SK-N-SH (cell line): ENCODE measurements at regions not wholly inside any gene's neighbourhood (a gene's known extent, or its start where the extent isn't known, plus 50 kb on each side); places are given as distances from the start of the nearest gene placed in this dataset.

Experiments used
- CTCF ChIA-PET: fragments of 300-600, 350-600 bp; formaldehyde crosslinking; extraction: SDS; loops from one replicate; lab custom pipeline; 2021; lab: Yijun Ruan, JAX
- POLR2A ChIA-PET: fragments of 350-600 bp; sonication (Branson Sonifier 250); formaldehyde crosslinking; extraction: SDS; loops from one replicate; lab custom pipeline; 2020; ENCODE audit warnings: antibody characterized with exemption, inconsistent platforms; lab: Yijun Ruan, JAX
- DNase-seq: peaks from one replicate; pipeline ENCODE4 v3.0.0; 2012
- H2AFZ ChIP-seq: fragments of 200-600 bp; sonication (generic); 2 replicates; pipeline ENCODE4 v1.8.1; 2016; ENCODE audit warnings: antibody characterized with exemption, mild to moderate bottlenecking, low read depth
- H3F3A ChIP-seq: fragments of 200-600 bp; sonication (generic); replicated peaks from 2 replicates; pipeline ENCODE3; 2016; ENCODE audit warnings: antibody characterized with exemption, mild to moderate bottlenecking; ENCODE audit not compliant: insufficient read depth
- H3K27ac ChIP-seq, 2 experiments: fragments of 200-500 bp in 1 of 2; fragments of 200-600 bp in 1 of 2; sonication (Bioruptor generic) in 1 of 2; sonication (generic), shearing (Covaris generic) in 1 of 2; 2 replicates each; pipeline versions ENCODE4 v1.5.1 to v1.6.1; 2014 to 2016; ENCODE audit warnings: low read depth in 2 of 2, inconsistent platforms in 1 of 2, low read length in 1 of 2, mild to moderate bottlenecking in 1 of 2, mixed read lengths in 1 of 2
- H3K27me3 ChIP-seq: fragments of 200-600 bp; sonication (generic), shearing (Covaris generic); 2 replicates; pipeline ENCODE4 v1.6.1; 2016; ENCODE audit warnings: mixed run types; ENCODE audit not compliant: insufficient read depth
- H3K36me3 ChIP-seq, 2 experiments: fragments of 200-500 bp in 1 of 2; fragments of 200-600 bp in 1 of 2; sonication (Bioruptor generic) in 1 of 2; sonication (generic) in 1 of 2; replicated peaks in 1 of 2; 2 replicates each; pipeline versions ENCODE3 to v1.5.1; 2014 to 2016; ENCODE audit warnings: low read length in 1 of 2, mild to moderate bottlenecking in 1 of 2; ENCODE audit not compliant: insufficient read depth in 2 of 2, control insufficient read depth in 1 of 2
- H3K4me1 ChIP-seq, 2 experiments: fragments of 200-500 bp in 1 of 2; fragments of 200-600 bp in 1 of 2; sonication (Bioruptor generic) in 1 of 2; sonication (generic), shearing (Covaris generic) in 1 of 2; 2 replicates each; pipeline versions ENCODE4 v1.5.1 to v1.6.1; 2014 to 2016; ENCODE audit warnings: low read depth in 1 of 2, low read length in 1 of 2, mixed run types in 1 of 2; ENCODE audit not compliant: insufficient read depth in 2 of 2, control insufficient read depth in 1 of 2
- H3K4me2 ChIP-seq: fragments of 200-600 bp; sonication (generic), shearing (Covaris generic); 2 replicates; pipeline ENCODE4 v1.6.1; 2017; ENCODE audit warnings: mixed run types
- H3K4me3 ChIP-seq, 2 experiments: fragments of 200-500 bp in 1 of 2; fragments of 200-600 bp in 1 of 2; sonication (Bioruptor generic) in 1 of 2; sonication (generic), shearing (Covaris generic) in 1 of 2; 2 replicates each; pipeline versions ENCODE4 v1.5.1 to v1.8.1; 2014 to 2016; ENCODE audit warnings: low read depth in 2 of 2, inconsistent platforms in 1 of 2, low read length in 1 of 2, mild to moderate bottlenecking in 1 of 2, mixed read lengths in 1 of 2, moderate library complexity in 1 of 2
- H3K79me2 ChIP-seq: fragments of 200-600 bp; sonication (generic); 2 replicates; pipeline ENCODE4 v1.8.1; 2017; ENCODE audit warnings: mild to moderate bottlenecking; ENCODE audit not compliant: insufficient read depth
- H3K9ac ChIP-seq: fragments of 200-600 bp; sonication (generic); 2 replicates; pipeline ENCODE4 v1.6.1; 2017; ENCODE audit warnings: mixed run types
- H3K9me2 ChIP-seq: fragments of 200-600 bp; sonication (generic); 2 replicates; pipeline ENCODE4 v1.6.1; 2017; ENCODE audit warnings: mixed run types
- H3K9me3 ChIP-seq: fragments of 200-600 bp; sonication (generic); 2 replicates; pipeline ENCODE4 v1.6.1; 2017; ENCODE audit warnings: mixed run types, mild to moderate bottlenecking, moderate library complexity
- H4K20me1 ChIP-seq: fragments of 200-600 bp; sonication (generic); 2 replicates; pipeline ENCODE4 v1.6.1; 2017; ENCODE audit warnings: mild to moderate bottlenecking, mixed run types; ENCODE audit not compliant: insufficient read depth
- EP300 ChIP-seq, 2 experiments: IDR thresholded peaks; 2 replicates each; pipeline versions ENCODE4 v1.4.0 to v1.6.1; 2012; ENCODE audit warnings: borderline replicate concordance in 1 of 2, low read depth in 1 of 2, low read length in 1 of 2
- FOSL2 ChIP-seq: IDR thresholded peaks from 2 replicates; pipeline ENCODE4 v1.4.0; 2012; ENCODE audit warnings: low read depth, mild to moderate bottlenecking, moderate library complexity, borderline replicate concordance
- FOXJ3 ChIP-seq: sonication (generic); formaldehyde crosslinking; IDR thresholded peaks from 2 replicates; pipeline ENCODE4 v1.5.1; 2020; ENCODE audit warnings: mild to moderate bottlenecking, missing genetic modification reagents
- GATA2 ChIP-seq: sonication (generic); formaldehyde crosslinking; IDR thresholded peaks from 2 replicates; pipeline ENCODE4 v1.5.0; 2020; ENCODE audit warnings: mild to moderate bottlenecking, missing genetic modification reagents
- MEF2A ChIP-seq: IDR thresholded peaks from 2 replicates; pipeline ENCODE4 v1.4.0; 2012; ENCODE audit warnings: low read depth, borderline replicate concordance
- NFIC ChIP-seq: IDR thresholded peaks from 2 replicates; pipeline ENCODE4 v1.4.0; 2012; ENCODE audit warnings: borderline replicate concordance
- RAD21 ChIP-seq: IDR thresholded peaks from 2 replicates; pipeline ENCODE4 v1.6.1; 2012; ENCODE audit warnings: mild to moderate bottlenecking, low read length
- RCOR1 ChIP-seq: fragments of 150-350 bp; IDR thresholded peaks from 2 replicates; pipeline ENCODE4 v1.6.1; 2017; ENCODE audit warnings: antibody characterized with exemption, low read length
- RFX5 ChIP-seq: IDR thresholded peaks from 2 replicates; pipeline ENCODE4 v1.6.1; 2012; ENCODE audit warnings: mild to moderate bottlenecking, improper control_type of control experiment, low read length
- RXRA ChIP-seq: IDR thresholded peaks from 2 replicates; pipeline ENCODE4 v1.4.0; 2012; ENCODE audit warnings: low read depth, mild to moderate bottlenecking, borderline replicate concordance
- SIN3A ChIP-seq: IDR thresholded peaks from 2 replicates; pipeline ENCODE4 v1.6.1; 2012; ENCODE audit warnings: low read depth, mild to moderate bottlenecking, low read length, moderate library complexity, borderline replicate concordance
- TAF1 ChIP-seq: IDR thresholded peaks from 2 replicates; pipeline ENCODE4 v1.6.1; 2012; ENCODE audit warnings: low read depth, mild to moderate bottlenecking, low read length, moderate library complexity, borderline replicate concordance
- TCF12 ChIP-seq: IDR thresholded peaks from 2 replicates; pipeline ENCODE4 v1.4.0; 2012
- TEAD4 ChIP-seq: IDR thresholded peaks from 2 replicates; pipeline ENCODE4 v1.4.0; 2012; ENCODE audit warnings: mild to moderate bottlenecking, borderline replicate concordance; ENCODE audit not compliant: insufficient read depth
- YY1 ChIP-seq: IDR thresholded peaks from 2 replicates; pipeline ENCODE4 v1.4.0; 2012; ENCODE audit warnings: low read depth, mild to moderate bottlenecking
- WGBS: methylation state at CpG from one replicate; pipeline ENCODE4 v1.1.6; 2017; ENCODE audit warnings: low lambda C conversion rate; 5-methylcytosine and 5-hydroxymethylcytosine counted together
- TF ChIP-seq, protein P1 (sequence below): IDR thresholded peaks from 2 replicates; pipeline ENCODE4 v1.4.0; 2012; ENCODE audit warnings: low read depth, borderline replicate concordance
- TF ChIP-seq, protein P2 (sequence below): IDR thresholded peaks from 2 replicates; pipeline ENCODE4 v1.4.0; 2012; ENCODE audit warnings: low read depth
- TF ChIP-seq, protein P3 (sequence below): IDR thresholded peaks from 2 replicates; pipeline ENCODE4 v1.6.1; 2012; ENCODE audit warnings: mild to moderate bottlenecking, low read depth, low read length, moderate library complexity
- TF ChIP-seq, protein P4 (sequence below): IDR thresholded peaks from 2 replicates; pipeline ENCODE4; 2012
- TF ChIP-seq, protein P5 (sequence below): fragments of 150-350 bp; IDR thresholded peaks from 2 replicates; pipeline ENCODE4 v1.6.1; 2017; ENCODE audit warnings: antibody characterized with exemption, low read length, low read depth, borderline replicate concordance
- TF ChIP-seq, protein P6 (sequence below): IDR thresholded peaks from 2 replicates; pipeline ENCODE4 v1.4.0; 2012; ENCODE audit warnings: low read depth, borderline replicate concordance
- TF ChIP-seq, protein P7 (sequence below): fragments of 150-350 bp; IDR thresholded peaks from 2 replicates; pipeline ENCODE4 v1.6.1; 2016; ENCODE audit warnings: mild to moderate bottlenecking, low read depth, low read length

DNA sequence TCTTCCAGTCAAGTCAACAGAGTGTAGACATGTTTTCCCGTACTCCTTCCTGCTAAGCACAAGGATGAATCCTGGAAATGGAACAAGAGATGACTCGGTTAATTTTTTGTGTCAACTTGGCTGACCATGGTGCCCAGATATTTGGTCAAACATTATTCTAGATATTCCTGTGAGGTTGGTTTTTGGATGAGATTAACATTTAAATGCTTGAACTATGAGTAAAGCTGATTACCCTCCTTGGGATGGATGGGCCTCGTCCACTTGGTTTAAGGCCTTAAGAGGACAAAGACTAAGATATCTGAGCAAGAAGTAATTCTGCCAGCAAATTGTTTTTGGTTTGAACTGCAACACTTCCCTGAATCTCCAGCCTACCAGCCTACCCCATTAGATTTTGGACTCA, 338.1 kb upstream of the MSX2 start:
- Histone ChIP-seq H3K27ac (peak overlapping the region in 1 of 2 experiments; percentile 59; a peak in 2 of 4 replicates), H3F3A (peaks cover 32% of the 10 kb centered on the region), H2AFZ (peak overlapping the region; percentile 9; the same call in 1 of the 2 replicates), H3K36me3 (no peaks in the 10 kb centered on the region), H3K9me3 (no peaks in the 10 kb centered on the region), H3K4me3 (no peak overlapping the region), H3K4me1 (peaks cover 33 to 39% of the 10 kb centered on the region in 2 experiments), H3K79me2 (no peaks in the 10 kb centered on the region), H3K9me2 (no peaks in the 10 kb centered on the region), H3K4me2 (no peak overlapping the region), H3K9ac (no peak overlapping the region), H3K27me3 (no peaks in the 10 kb centered on the region), H4K20me1 (no peaks in the 10 kb centered on the region)
- TF ChIP-seq YY1 (no peak), FOXJ3 (CRISPR knock-in tag) (no peak), TAF1 (no peak), TEAD4 (0 out of 2 replicates have a peak, but pooled peaks have one; percentile 13), RXRA (no peak), NFIC (peak; percentile 35; the same call in 1 of the 2 replicates), RAD21 (no peak), EP300 (IDR thresholded peaks at IDR 0.05; ENCODE audit: borderline replicate concordance in 1 of 2, low read depth in 1 of 2, low read length in 1 of 2) (peak in 1 of 2 experiments; percentile 27; a peak in 1 of 4 replicates), SIN3A (no peak), RFX5 (no peak), FOSL2 (peak; percentile 38; the same call in 1 of the 2 replicates), TCF12 (peak; percentile 37; the same call in 1 of the 2 replicates), RCOR1 (no peak), GATA2 (no peak), MEF2A (no peak)
- TF ChIP-seq, protein P1, sequence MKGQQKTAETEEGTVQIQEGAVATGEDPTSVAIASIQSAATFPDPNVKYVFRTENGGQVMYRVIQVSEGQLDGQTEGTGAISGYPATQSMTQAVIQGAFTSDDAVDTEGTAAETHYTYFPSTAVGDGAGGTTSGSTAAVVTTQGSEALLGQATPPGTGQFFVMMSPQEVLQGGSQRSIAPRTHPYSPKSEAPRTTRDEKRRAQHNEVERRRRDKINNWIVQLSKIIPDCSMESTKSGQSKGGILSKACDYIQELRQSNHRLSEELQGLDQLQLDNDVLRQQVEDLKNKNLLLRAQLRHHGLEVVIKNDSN = no peak
- TF ChIP-seq, protein P2, sequence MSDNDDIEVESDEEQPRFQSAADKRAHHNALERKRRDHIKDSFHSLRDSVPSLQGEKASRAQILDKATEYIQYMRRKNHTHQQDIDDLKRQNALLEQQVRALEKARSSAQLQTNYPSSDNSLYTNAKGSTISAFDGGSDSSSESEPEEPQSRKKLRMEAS = no peak
- TF ChIP-seq, protein P3, sequence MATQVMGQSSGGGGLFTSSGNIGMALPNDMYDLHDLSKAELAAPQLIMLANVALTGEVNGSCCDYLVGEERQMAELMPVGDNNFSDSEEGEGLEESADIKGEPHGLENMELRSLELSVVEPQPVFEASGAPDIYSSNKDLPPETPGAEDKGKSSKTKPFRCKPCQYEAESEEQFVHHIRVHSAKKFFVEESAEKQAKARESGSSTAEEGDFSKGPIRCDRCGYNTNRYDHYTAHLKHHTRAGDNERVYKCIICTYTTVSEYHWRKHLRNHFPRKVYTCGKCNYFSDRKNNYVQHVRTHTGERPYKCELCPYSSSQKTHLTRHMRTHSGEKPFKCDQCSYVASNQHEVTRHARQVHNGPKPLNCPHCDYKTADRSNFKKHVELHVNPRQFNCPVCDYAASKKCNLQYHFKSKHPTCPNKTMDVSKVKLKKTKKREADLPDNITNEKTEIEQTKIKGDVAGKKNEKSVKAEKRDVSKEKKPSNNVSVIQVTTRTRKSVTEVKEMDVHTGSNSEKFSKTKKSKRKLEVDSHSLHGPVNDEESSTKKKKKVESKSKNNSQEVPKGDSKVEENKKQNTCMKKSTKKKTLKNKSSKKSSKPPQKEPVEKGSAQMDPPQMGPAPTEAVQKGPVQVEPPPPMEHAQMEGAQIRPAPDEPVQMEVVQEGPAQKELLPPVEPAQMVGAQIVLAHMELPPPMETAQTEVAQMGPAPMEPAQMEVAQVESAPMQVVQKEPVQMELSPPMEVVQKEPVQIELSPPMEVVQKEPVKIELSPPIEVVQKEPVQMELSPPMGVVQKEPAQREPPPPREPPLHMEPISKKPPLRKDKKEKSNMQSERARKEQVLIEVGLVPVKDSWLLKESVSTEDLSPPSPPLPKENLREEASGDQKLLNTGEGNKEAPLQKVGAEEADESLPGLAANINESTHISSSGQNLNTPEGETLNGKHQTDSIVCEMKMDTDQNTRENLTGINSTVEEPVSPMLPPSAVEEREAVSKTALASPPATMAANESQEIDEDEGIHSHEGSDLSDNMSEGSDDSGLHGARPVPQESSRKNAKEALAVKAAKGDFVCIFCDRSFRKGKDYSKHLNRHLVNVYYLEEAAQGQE = no peak
- TF ChIP-seq, protein P4, sequence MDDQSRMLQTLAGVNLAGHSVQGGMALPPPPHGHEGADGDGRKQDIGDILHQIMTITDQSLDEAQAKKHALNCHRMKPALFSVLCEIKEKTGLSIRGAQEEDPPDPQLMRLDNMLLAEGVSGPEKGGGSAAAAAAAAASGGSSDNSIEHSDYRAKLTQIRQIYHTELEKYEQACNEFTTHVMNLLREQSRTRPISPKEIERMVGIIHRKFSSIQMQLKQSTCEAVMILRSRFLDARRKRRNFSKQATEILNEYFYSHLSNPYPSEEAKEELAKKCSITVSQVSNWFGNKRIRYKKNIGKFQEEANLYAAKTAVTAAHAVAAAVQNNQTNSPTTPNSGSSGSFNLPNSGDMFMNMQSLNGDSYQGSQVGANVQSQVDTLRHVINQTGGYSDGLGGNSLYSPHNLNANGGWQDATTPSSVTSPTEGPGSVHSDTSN = peak; percentile 22; the same call in 1 of the 2 replicates
- TF ChIP-seq, protein P5, sequence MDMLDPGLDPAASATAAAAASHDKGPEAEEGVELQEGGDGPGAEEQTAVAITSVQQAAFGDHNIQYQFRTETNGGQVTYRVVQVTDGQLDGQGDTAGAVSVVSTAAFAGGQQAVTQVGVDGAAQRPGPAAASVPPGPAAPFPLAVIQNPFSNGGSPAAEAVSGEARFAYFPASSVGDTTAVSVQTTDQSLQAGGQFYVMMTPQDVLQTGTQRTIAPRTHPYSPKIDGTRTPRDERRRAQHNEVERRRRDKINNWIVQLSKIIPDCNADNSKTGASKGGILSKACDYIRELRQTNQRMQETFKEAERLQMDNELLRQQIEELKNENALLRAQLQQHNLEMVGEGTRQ = no peak
- TF ChIP-seq, protein P6, sequence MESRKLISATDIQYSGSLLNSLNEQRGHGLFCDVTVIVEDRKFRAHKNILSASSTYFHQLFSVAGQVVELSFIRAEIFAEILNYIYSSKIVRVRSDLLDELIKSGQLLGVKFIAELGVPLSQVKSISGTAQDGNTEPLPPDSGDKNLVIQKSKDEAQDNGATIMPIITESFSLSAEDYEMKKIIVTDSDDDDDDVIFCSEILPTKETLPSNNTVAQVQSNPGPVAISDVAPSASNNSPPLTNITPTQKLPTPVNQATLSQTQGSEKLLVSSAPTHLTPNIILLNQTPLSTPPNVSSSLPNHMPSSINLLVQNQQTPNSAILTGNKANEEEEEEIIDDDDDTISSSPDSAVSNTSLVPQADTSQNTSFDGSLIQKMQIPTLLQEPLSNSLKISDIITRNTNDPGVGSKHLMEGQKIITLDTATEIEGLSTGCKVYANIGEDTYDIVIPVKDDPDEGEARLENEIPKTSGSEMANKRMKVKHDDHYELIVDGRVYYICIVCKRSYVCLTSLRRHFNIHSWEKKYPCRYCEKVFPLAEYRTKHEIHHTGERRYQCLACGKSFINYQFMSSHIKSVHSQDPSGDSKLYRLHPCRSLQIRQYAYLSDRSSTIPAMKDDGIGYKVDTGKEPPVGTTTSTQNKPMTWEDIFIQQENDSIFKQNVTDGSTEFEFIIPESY = no peak
- TF ChIP-seq, protein P7, sequence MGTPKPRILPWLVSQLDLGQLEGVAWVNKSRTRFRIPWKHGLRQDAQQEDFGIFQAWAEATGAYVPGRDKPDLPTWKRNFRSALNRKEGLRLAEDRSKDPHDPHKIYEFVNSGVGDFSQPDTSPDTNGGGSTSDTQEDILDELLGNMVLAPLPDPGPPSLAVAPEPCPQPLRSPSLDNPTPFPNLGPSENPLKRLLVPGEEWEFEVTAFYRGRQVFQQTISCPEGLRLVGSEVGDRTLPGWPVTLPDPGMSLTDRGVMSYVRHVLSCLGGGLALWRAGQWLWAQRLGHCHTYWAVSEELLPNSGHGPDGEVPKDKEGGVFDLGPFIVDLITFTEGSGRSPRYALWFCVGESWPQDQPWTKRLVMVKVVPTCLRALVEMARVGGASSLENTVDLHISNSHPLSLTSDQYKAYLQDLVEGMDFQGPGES = no peak
- CTCF ChIA-PET = interaction anchor here (0.6 to 1.3 kb wide), 3 partner anchors 16 to 33 kb away, joined by 3 to 4 read pairs (median 3); no protein-coding TSS in a partner anchor
- POLR2A ChIA-PET = no interaction called here
- no peak for DNase-seq
- 73% methylated on average over 3 of the region's 3 CpGs for WGBS
